GM23338 (cell line): ENCODE measurements at regions not wholly inside any gene's neighbourhood (a gene's known extent, or its start where the extent isn't known, plus 50 kb on each side); places are given as distances from the start of the nearest gene placed in this dataset.

ENCODE experiments used
- ATAC-seq: fragments of 200-7000 bp; cut with Tn5 transposase; 3 replicates; pipeline ENCODE4 v1.9.1; 2020
- DNase-seq: peaks from one replicate; pipeline ENCODE4 v3.0.0-alpha.2; 2015; ENCODE audit warnings: low spot score
- H2AFZ ChIP-seq: fragments of 200-600 bp; sonication (generic); 2 replicates; pipeline ENCODE4 v1.8.0; 2016; ENCODE audit warnings: antibody characterized with exemption, mild to moderate bottlenecking, moderate library complexity
- H3F3A ChIP-seq: fragments of 200-600 bp; sonication (generic); replicated peaks from 2 replicates; pipeline ENCODE4 v1.8.0; 2017; ENCODE audit warnings: antibody characterized with exemption, mixed run types, low read depth
- H3K27ac ChIP-seq: fragments of 200-600 bp; sonication (generic); 2 replicates; pipeline ENCODE4 v1.6.1; 2016; ENCODE audit warnings: low read depth
- H3K27me3 ChIP-seq: fragments of 200-600 bp; sonication (generic); 2 replicates; pipeline ENCODE4 v1.8.0; 2016; ENCODE audit warnings: mild to moderate bottlenecking, mixed run types, moderate library complexity; ENCODE audit not compliant: insufficient read depth
- H3K36me3 ChIP-seq: fragments of 200-600 bp; sonication (generic); 2 replicates; pipeline ENCODE4 v1.8.0; 2016; ENCODE audit warnings: mild to moderate bottlenecking; ENCODE audit not compliant: insufficient read depth
- H3K4me1 ChIP-seq: fragments of 200-600 bp; sonication (generic); 2 replicates; pipeline ENCODE4 v1.8.0; 2016; ENCODE audit warnings: mild to moderate bottlenecking, moderate library complexity; ENCODE audit not compliant: insufficient read depth
- H3K4me2 ChIP-seq: fragments of 200-600 bp; sonication (generic); 2 replicates; pipeline ENCODE4 v1.7.1; 2017; ENCODE audit warnings: mixed run types
- H3K4me3 ChIP-seq: fragments of 200-600 bp; sonication (generic); 2 replicates; pipeline ENCODE4 v1.6.1; 2016; ENCODE audit warnings: mixed run types
- H3K79me2 ChIP-seq: fragments of 200-600 bp; sonication (generic); replicated peaks from 2 replicates; pipeline ENCODE4 v1.8.0; 2017; ENCODE audit warnings: mild to moderate bottlenecking; ENCODE audit not compliant: insufficient read depth
- H3K9me2 ChIP-seq: fragments of 200-600 bp; sonication (generic); 2 replicates; pipeline ENCODE4 v1.8.0; 2017; ENCODE audit not compliant: insufficient read depth
- H4K20me1 ChIP-seq: fragments of 200-600 bp; sonication (generic); replicated peaks from 2 replicates; pipeline ENCODE4 v1.8.0; 2017; ENCODE audit warnings: mild to moderate bottlenecking; ENCODE audit not compliant: insufficient read depth
- H3K27ac Mint-ChIP-seq: 2 replicates; pipeline ENCODE4 v1.8.0; 2020; ENCODE audit warnings: inconsistent platforms, mild to moderate bottlenecking, moderate library complexity, mixed read lengths
- H3K27me3 Mint-ChIP-seq: 3 replicates; pipeline ENCODE4 v1.8.0; 2022; ENCODE audit warnings: low read depth, mild to moderate bottlenecking, moderate library complexity, mixed read lengths, inconsistent platforms; ENCODE audit not compliant: insufficient read depth, poor library complexity
- H3K36me3 Mint-ChIP-seq: 3 replicates; pipeline ENCODE4 v1.8.0; 2021; ENCODE audit warnings: low read depth, mild to moderate bottlenecking, inconsistent platforms, moderate library complexity, mixed read lengths
- H3K4me1 Mint-ChIP-seq: 3 replicates; pipeline ENCODE4 v1.8.0; 2020; ENCODE audit warnings: mild to moderate bottlenecking, inconsistent platforms, mixed read lengths
- H3K4me3 Mint-ChIP-seq: 3 replicates; pipeline ENCODE4 v1.8.0; 2021; ENCODE audit warnings: moderate library complexity, mild to moderate bottlenecking, inconsistent platforms, mixed read lengths
- H3K9me3 Mint-ChIP-seq: 3 replicates; pipeline ENCODE4 v1.8.0; 2020; ENCODE audit warnings: moderate library complexity, mild to moderate bottlenecking, inconsistent platforms, mixed read lengths
- ETS1 ChIP-seq: IDR thresholded peaks from 2 replicates; pipeline ENCODE4 v1.6.1; 2016; ENCODE audit warnings: antibody characterized with exemption
- EZH2 ChIP-seq: fragments of 200-600 bp; sonication (generic); IDR thresholded peaks from one replicate; pipeline ENCODE4 v1.8.0; 2017; ENCODE audit warnings: antibody characterized with exemption, mild to moderate bottlenecking, low read depth; ENCODE audit not compliant: unreplicated experiment
- EZH2phosphoT487 ChIP-seq: fragments of 200-600 bp; sonication (generic); IDR thresholded peaks from one replicate; pipeline ENCODE4 v1.8.1; 2018; ENCODE audit warnings: antibody characterized with exemption; ENCODE audit not compliant: unreplicated experiment
- JUNB ChIP-seq: IDR thresholded peaks from one replicate; pipeline ENCODE4 v1.6.1; 2016; ENCODE audit warnings: antibody characterized with exemption; ENCODE audit not compliant: unreplicated experiment
- POLR2AphosphoS5 ChIP-seq: IDR thresholded peaks from 2 replicates; pipeline ENCODE4 v1.6.1; 2016; ENCODE audit warnings: antibody characterized with exemption, low read depth
- STAT1 ChIP-seq: IDR thresholded peaks from one replicate; pipeline ENCODE4 v1.6.1; 2016; ENCODE audit warnings: antibody characterized with exemption; ENCODE audit not compliant: unreplicated experiment
- ZNF114 ChIP-seq: fragments of 250-450 bp; sonication (Bioruptor Pico); IDR thresholded peaks from 2 replicates; pipeline ENCODE4 v1.5.0; 2020; ENCODE audit warnings: mild to moderate bottlenecking, moderate library complexity
- TF ChIP-seq, protein P1 (sequence below): fragments of 250-450 bp; sonication (Bioruptor Pico); IDR thresholded peaks from 2 replicates; pipeline ENCODE4 v1.5.0; 2020; ENCODE audit warnings: mild to moderate bottlenecking, moderate library complexity
- TF ChIP-seq, protein P2 (sequence below): IDR thresholded peaks from one replicate; pipeline ENCODE4 v1.6.1; 2018; ENCODE audit warnings: antibody characterized with exemption; ENCODE audit not compliant: unreplicated experiment

DNA sequence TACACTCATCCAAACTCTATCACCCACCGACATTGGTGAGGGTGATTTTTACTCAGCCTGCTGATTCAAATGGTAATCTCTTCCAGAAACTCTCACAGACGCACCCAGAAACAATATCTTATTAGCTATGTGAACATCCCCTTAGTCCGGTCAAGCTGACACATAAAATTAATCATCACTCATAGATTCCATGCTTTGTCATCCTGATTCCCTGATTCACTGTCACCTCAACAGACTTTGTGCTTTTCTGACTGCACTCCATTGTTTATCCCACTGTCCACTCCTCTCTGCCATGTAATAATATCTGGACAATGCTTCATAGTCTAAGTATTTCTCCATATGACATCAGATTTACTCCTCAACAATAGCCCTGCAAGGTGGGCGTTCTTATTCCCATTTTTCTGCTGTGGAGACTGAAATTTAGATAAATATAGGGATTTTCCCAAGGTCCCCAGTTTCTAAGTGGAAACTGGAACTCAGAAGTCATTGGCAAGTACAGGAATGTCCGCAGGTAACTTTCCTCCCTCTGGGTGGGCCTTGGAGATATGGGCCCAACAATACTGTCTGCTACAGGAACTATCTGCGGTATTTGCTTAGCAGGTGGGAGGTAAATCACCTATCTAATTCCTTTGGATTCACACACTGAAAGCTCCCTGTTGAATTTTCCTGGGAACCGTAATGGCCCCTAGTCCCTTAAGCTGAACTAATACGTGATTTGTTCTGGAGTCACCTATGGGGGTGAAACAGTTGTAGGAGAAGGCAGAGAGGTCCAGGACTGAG is 228.6 kb upstream of the BCOR start:
- TF ChIP-seq EZH2phosphoT487: no peak
- TF ChIP-seq, protein P1, sequence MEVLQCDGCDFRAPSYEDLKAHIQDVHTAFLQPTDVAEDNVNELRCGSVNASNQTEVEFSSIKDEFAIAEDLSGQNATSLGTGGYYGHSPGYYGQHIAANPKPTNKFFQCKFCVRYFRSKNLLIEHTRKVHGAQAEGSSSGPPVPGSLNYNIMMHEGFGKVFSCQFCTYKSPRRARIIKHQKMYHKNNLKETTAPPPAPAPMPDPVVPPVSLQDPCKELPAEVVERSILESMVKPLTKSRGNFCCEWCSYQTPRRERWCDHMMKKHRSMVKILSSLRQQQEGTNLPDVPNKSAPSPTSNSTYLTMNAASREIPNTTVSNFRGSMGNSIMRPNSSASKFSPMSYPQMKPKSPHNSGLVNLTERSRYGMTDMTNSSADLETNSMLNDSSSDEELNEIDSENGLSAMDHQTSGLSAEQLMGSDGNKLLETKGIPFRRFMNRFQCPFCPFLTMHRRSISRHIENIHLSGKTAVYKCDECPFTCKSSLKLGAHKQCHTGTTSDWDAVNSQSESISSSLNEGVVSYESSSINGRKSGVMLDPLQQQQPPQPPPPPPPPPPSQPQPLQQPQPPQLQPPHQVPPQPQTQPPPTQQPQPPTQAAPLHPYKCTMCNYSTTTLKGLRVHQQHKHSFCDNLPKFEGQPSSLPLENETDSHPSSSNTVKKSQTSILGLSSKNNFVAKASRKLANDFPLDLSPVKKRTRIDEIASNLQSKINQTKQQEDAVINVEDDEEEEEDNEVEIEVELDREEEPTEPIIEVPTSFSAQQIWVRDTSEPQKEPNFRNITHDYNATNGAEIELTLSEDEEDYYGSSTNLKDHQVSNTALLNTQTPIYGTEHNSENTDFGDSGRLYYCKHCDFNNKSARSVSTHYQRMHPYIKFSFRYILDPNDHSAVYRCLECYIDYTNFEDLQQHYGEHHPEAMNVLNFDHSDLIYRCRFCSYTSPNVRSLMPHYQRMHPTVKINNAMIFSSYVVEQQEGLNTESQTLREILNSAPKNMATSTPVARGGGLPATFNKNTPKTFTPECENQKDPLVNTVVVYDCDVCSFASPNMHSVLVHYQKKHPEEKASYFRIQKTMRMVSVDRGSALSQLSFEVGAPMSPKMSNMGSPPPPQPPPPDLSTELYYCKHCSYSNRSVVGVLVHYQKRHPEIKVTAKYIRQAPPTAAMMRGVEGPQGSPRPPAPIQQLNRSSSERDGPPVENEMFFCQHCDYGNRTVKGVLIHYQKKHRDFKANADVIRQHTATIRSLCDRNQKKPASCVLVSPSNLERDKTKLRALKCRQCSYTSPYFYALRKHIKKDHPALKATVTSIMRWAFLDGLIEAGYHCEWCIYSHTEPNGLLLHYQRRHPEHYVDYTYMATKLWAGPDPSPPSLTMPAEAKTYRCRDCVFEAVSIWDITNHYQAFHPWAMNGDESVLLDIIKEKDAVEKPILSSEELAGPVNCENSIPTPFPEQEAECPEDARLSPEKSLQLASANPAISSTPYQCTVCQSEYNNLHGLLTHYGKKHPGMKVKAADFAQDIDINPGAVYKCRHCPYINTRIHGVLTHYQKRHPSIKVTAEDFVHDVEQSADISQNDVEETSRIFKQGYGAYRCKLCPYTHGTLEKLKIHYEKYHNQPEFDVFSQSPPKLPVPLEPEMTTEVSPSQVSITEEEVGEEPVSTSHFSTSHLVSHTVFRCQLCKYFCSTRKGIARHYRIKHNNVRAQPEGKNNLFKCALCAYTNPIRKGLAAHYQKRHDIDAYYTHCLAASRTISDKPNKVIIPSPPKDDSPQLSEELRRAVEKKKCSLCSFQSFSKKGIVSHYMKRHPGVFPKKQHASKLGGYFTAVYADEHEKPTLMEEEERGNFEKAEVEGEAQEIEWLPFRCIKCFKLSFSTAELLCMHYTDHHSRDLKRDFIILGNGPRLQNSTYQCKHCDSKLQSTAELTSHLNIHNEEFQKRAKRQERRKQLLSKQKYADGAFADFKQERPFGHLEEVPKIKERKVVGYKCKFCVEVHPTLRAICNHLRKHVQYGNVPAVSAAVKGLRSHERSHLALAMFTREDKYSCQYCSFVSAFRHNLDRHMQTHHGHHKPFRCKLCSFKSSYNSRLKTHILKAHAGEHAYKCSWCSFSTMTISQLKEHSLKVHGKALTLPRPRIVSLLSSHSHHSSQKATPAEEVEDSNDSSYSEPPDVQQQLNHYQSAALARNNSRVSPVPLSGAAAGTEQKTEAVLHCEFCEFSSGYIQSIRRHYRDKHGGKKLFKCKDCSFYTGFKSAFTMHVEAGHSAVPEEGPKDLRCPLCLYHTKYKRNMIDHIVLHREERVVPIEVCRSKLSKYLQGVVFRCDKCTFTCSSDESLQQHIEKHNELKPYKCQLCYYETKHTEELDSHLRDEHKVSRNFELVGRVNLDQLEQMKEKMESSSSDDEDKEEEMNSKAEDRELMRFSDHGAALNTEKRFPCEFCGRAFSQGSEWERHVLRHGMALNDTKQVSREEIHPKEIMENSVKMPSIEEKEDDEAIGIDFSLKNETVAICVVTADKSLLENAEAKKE: no peak
- no peak for TF ChIP-seq ETS1
- TF ChIP-seq EZH2: no peak
- no peak for TF ChIP-seq STAT1
- TF ChIP-seq ZNF114 (CRISPR knock-in tag): no peak
- TF ChIP-seq, protein P2, sequence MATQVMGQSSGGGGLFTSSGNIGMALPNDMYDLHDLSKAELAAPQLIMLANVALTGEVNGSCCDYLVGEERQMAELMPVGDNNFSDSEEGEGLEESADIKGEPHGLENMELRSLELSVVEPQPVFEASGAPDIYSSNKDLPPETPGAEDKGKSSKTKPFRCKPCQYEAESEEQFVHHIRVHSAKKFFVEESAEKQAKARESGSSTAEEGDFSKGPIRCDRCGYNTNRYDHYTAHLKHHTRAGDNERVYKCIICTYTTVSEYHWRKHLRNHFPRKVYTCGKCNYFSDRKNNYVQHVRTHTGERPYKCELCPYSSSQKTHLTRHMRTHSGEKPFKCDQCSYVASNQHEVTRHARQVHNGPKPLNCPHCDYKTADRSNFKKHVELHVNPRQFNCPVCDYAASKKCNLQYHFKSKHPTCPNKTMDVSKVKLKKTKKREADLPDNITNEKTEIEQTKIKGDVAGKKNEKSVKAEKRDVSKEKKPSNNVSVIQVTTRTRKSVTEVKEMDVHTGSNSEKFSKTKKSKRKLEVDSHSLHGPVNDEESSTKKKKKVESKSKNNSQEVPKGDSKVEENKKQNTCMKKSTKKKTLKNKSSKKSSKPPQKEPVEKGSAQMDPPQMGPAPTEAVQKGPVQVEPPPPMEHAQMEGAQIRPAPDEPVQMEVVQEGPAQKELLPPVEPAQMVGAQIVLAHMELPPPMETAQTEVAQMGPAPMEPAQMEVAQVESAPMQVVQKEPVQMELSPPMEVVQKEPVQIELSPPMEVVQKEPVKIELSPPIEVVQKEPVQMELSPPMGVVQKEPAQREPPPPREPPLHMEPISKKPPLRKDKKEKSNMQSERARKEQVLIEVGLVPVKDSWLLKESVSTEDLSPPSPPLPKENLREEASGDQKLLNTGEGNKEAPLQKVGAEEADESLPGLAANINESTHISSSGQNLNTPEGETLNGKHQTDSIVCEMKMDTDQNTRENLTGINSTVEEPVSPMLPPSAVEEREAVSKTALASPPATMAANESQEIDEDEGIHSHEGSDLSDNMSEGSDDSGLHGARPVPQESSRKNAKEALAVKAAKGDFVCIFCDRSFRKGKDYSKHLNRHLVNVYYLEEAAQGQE: no peak
- no peak for TF ChIP-seq POLR2AphosphoS5
- no peak for TF ChIP-seq JUNB
- Histone ChIP-seq H3K4me2 (no peak overlapping the region), H3K4me1 (no peaks in the 10 kb centered on the region), H3K36me3 (no peaks in the 10 kb centered on the region), H4K20me1 (no peaks in the 10 kb centered on the region), H3K9me2 (no peaks in the 10 kb centered on the region), H3F3A (no peaks in the 10 kb centered on the region), H3K27me3 (no peaks in the 10 kb centered on the region), H3K4me3 (no peak overlapping the region), H2AFZ (no peak overlapping the region), H3K27ac (no peak overlapping the region), H3K79me2 (no peaks in the 10 kb centered on the region)
- H3K36me3 Mint-ChIP-seq: peaks cover under 1% of the 10 kb centered on the region; the same call in 2 of the 3 replicates
- ATAC-seq: no peak
- H3K4me1 Mint-ChIP-seq: peaks cover 4% of the 10 kb centered on the region; the same call in 1 of the 3 replicates
- no peak overlapping the region for H3K4me3 Mint-ChIP-seq
- no peak overlapping the region for H3K27ac Mint-ChIP-seq
- peaks cover 6% of the 10 kb centered on the region for H3K27me3 Mint-ChIP-seq
- H3K9me3 Mint-ChIP-seq: peaks cover 2% of the 10 kb centered on the region; the same call in 1 of the 3 replicates
- no peak for DNase-seq
